HEK293 (cell line): ENCODE measurements at regions not wholly inside any gene's neighbourhood (a gene's known extent, or its start where the extent isn't known, plus 50 kb on each side); places are given as distances from the start of the nearest gene placed in this dataset.

Source experiments
- CTCF ChIA-PET: fragments of 350-600 bp; formaldehyde crosslinking; extraction: SDS; loops from one replicate; lab custom pipeline; 2021; ENCODE audit warnings: antibody characterized with exemption; lab: Yijun Ruan, JAX
- POLR2A ChIA-PET: fragments of 300-600 bp; formaldehyde crosslinking; extraction: SDS; loops from one replicate; lab custom pipeline; 2020; ENCODE audit warnings: antibody characterized with exemption, inconsistent platforms; lab: Yijun Ruan, JAX
- H3K27ac ChIP-seq: fragments of 200-500 bp; sonication (Bioruptor generic); 2 replicates; pipeline ENCODE4 v1.5.1; 2014; ENCODE audit warnings: low read depth, low read length, control low read depth, inconsistent platforms; ENCODE audit errors: extremely low read depth
- H3K36me3 ChIP-seq, 2 experiments: fragments of 200-500 bp in 1 of 2; sonication (Bioruptor generic) in 1 of 2; 1 replicate in 1 of 2; 2 replicates in 1 of 2; pipeline ENCODE4 v1.5.1; 2014 to 2017; ENCODE audit warnings: inconsistent platforms in 2 of 2, low read length in 2 of 2; ENCODE audit not compliant: control insufficient read depth in 2 of 2, insufficient read depth in 1 of 2
- H3K4me1 ChIP-seq: fragments of 200-500 bp; sonication (Bioruptor generic); 2 replicates; pipeline ENCODE4 v1.5.1; 2014; ENCODE audit warnings: mild to moderate bottlenecking, low read length, inconsistent platforms; ENCODE audit not compliant: control insufficient read depth, insufficient read depth
- H3K4me3 ChIP-seq: 2 replicates; pipeline ENCODE4 v1.5.1; 2011; ENCODE audit warnings: low read depth, mild to moderate bottlenecking, control low read depth, low read length, moderate library complexity
- H3K9me3 ChIP-seq: fragments of 200-500 bp; sonication (Bioruptor generic); 2 replicates; pipeline ENCODE4 v1.5.1; 2014; ENCODE audit warnings: low read depth, low read length, inconsistent platforms; ENCODE audit not compliant: control insufficient read depth, insufficient read depth
- GLIS1 ChIP-seq: fragments of 450-650 bp; formaldehyde crosslinking; IDR thresholded peaks from 2 replicates; pipeline ENCODE4 v1.5.1; 2016; ENCODE audit warnings: missing biosample characterization, missing genetic modification characterization
- IKZF3 ChIP-seq: fragments of 450-650 bp; IDR thresholded peaks from 2 replicates; pipeline ENCODE4 v1.5.0; 2018; ENCODE audit warnings: missing biosample characterization, mild to moderate bottlenecking, missing genetic modification characterization, moderate library complexity
- KLF1 ChIP-seq: fragments of 450-650 bp; formaldehyde crosslinking; IDR thresholded peaks from 2 replicates; pipeline ENCODE4 v1.5.1; 2016; ENCODE audit warnings: missing biosample characterization, missing genetic modification characterization
- KLF10 ChIP-seq: fragments of 450-650 bp; IDR thresholded peaks from 2 replicates; pipeline ENCODE4 v1.5.1; 2018; ENCODE audit warnings: missing biosample characterization, mild to moderate bottlenecking, missing genetic modification characterization
- KLF9 ChIP-seq: fragments of 450-650 bp; formaldehyde crosslinking; IDR thresholded peaks from 2 replicates; pipeline ENCODE4 v1.5.1; 2016; ENCODE audit warnings: missing biosample characterization, missing genetic modification characterization, low read depth
- ZNF114 ChIP-seq: fragments of 450-650 bp; formaldehyde crosslinking; IDR thresholded peaks from 2 replicates; pipeline ENCODE4 v1.5.0; 2017; ENCODE audit warnings: missing biosample characterization, missing genetic modification characterization
- ZNF157 ChIP-seq: fragments of 450-650 bp; formaldehyde crosslinking; IDR thresholded peaks from 2 replicates; pipeline ENCODE4 v1.5.1; 2016; ENCODE audit warnings: missing biosample characterization, missing genetic modification characterization
- ZNF223 ChIP-seq: fragments of 450-650 bp; formaldehyde crosslinking; IDR thresholded peaks from 2 replicates; pipeline ENCODE4 v1.5.1; 2016; ENCODE audit warnings: missing biosample characterization, missing genetic modification characterization
- ZNF37A ChIP-seq: fragments of 450-650 bp; IDR thresholded peaks from 2 replicates; pipeline ENCODE4 v1.5.1; 2018; ENCODE audit warnings: missing biosample characterization, missing genetic modification characterization
- ZNF391 ChIP-seq: fragments of 450-650 bp; formaldehyde crosslinking; IDR thresholded peaks from 2 replicates; pipeline ENCODE4 v1.5.1; 2016; ENCODE audit warnings: low read depth, missing biosample characterization, missing genetic modification characterization, borderline replicate concordance
- ZNF549 ChIP-seq: fragments of 450-650 bp; IDR thresholded peaks from 2 replicates; pipeline ENCODE4 v1.5.1; 2018; ENCODE audit warnings: missing biosample characterization, missing genetic modification characterization, mild to moderate bottlenecking, inconsistent platforms, moderate library complexity
- ZNF561 ChIP-seq: fragments of 450-650 bp; IDR thresholded peaks from 2 replicates; pipeline ENCODE4 v1.5.1; 2018; ENCODE audit warnings: missing biosample characterization, missing genetic modification characterization, borderline replicate concordance
- ZNF621 ChIP-seq: fragments of 450-650 bp; formaldehyde crosslinking; IDR thresholded peaks from 2 replicates; pipeline ENCODE4 v1.5.1; 2017; ENCODE audit warnings: missing biosample characterization, missing genetic modification characterization
- ZNF654 ChIP-seq: fragments of 450-650 bp; formaldehyde crosslinking; IDR thresholded peaks from 2 replicates; pipeline ENCODE4 v1.5.1; 2016; ENCODE audit warnings: low read depth, missing biosample characterization, missing genetic modification characterization
- ZNF768 ChIP-seq: fragments of 450-650 bp; formaldehyde crosslinking; IDR thresholded peaks from 2 replicates; pipeline ENCODE4 v1.5.1; 2018; ENCODE audit warnings: missing biosample characterization, mild to moderate bottlenecking, missing genetic modification characterization
- ZNF777 ChIP-seq: fragments of 450-650 bp; formaldehyde crosslinking; IDR thresholded peaks from 2 replicates; pipeline ENCODE4 v1.5.1; 2017; ENCODE audit warnings: missing biosample characterization, missing genetic modification characterization, borderline replicate concordance
- ZNF843 ChIP-seq: fragments of 450-650 bp; formaldehyde crosslinking; IDR thresholded peaks from 2 replicates; pipeline ENCODE4 v1.5.1; 2016; ENCODE audit warnings: missing biosample characterization, missing genetic modification characterization
- TF ChIP-seq, protein P1 (sequence below): fragments of 450-650 bp; formaldehyde crosslinking; IDR thresholded peaks from 2 replicates; pipeline ENCODE4 v1.5.1; 2016; ENCODE audit warnings: missing biosample characterization, missing genetic modification characterization
- TF ChIP-seq, protein P2 (sequence below): fragments of 450-650 bp; formaldehyde crosslinking; conservative IDR thresholded peaks from 2 replicates; pipeline ENCODE4 v1.5.1; 2016; ENCODE audit warnings: low read depth, missing biosample characterization, missing genetic modification characterization
- TF ChIP-seq, protein P3 (sequence below): fragments of 450-650 bp; formaldehyde crosslinking; IDR thresholded peaks from 2 replicates; pipeline ENCODE4 v1.5.1; 2016; ENCODE audit warnings: missing biosample characterization, missing genetic modification characterization
- TF ChIP-seq, protein P4 (sequence below): fragments of 450-650 bp; formaldehyde crosslinking; IDR thresholded peaks from 2 replicates; pipeline ENCODE4 v1.5.1; 2016; ENCODE audit warnings: missing biosample characterization, missing genetic modification characterization
- TF ChIP-seq, protein P5 (sequence below): fragments of 450-650 bp; formaldehyde crosslinking; IDR thresholded peaks from 2 replicates; pipeline ENCODE4 v1.5.1; 2017; ENCODE audit warnings: missing biosample characterization, missing genetic modification characterization
- TF ChIP-seq, protein P6 (sequence below): IDR thresholded peaks from 2 replicates; pipeline ENCODE4 v1.6.1; 2011; ENCODE audit warnings: mild to moderate bottlenecking, low read depth, low read length, borderline replicate concordance

DNA sequence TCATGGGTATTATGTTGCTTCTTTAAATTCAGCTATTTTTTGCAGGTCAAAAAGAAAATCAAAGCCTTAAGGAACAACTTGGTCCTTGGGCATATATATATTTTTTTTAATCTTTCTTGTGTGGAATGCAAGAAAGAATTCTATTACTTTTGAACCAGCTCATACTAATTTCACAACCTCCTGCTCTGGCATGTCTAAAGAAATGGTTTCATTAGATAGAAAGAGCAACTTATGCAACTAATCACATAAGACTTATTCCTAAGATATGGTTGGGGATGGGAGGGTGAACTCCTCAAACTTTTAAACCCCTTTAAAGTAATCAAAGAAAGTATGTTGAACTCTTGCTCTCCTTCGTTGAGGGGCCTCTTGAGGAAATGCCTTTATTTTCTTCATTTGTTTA is 114.9 kb downstream of the GMNC start (continued):
- TF ChIP-seq, protein P1, sequence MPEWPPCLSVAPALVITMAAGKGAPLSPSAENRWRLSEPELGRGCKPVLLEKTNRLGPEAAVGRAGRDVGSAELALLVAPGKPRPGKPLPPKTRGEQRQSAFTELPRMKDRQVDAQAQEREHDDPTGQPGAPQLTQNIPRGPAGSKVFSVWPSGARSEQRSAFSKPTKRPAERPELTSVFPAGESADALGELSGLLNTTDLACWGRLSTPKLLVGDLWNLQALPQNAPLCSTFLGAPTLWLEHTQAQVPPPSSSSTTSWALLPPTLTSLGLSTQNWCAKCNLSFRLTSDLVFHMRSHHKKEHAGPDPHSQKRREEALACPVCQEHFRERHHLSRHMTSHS (tag by site-specific recombination) = no peak
- TF ChIP-seq, protein P2, sequence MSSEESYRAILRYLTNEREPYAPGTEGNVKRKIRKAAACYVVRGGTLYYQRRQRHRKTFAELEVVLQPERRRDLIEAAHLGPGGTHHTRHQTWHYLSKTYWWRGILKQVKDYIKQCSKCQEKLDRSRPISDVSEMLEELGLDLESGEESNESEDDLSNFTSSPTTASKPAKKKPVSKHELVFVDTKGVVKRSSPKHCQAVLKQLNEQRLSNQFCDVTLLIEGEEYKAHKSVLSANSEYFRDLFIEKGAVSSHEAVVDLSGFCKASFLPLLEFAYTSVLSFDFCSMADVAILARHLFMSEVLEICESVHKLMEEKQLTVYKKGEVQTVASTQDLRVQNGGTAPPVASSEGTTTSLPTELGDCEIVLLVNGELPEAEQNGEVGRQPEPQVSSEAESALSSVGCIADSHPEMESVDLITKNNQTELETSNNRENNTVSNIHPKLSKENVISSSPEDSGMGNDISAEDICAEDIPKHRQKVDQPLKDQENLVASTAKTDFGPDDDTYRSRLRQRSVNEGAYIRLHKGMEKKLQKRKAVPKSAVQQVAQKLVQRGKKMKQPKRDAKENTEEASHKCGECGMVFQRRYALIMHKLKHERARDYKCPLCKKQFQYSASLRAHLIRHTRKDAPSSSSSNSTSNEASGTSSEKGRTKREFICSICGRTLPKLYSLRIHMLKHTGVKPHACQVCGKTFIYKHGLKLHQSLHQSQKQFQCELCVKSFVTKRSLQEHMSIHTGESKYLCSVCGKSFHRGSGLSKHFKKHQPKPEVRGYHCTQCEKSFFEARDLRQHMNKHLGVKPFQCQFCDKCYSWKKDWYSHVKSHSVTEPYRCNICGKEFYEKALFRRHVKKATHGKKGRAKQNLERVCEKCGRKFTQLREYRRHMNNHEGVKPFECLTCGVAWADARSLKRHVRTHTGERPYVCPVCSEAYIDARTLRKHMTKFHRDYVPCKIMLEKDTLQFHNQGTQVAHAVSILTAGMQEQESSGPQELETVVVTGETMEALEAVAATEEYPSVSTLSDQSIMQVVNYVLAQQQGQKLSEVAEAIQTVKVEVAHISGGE (tag by site-specific recombination) = no peak
- TF ChIP-seq, protein P3, sequence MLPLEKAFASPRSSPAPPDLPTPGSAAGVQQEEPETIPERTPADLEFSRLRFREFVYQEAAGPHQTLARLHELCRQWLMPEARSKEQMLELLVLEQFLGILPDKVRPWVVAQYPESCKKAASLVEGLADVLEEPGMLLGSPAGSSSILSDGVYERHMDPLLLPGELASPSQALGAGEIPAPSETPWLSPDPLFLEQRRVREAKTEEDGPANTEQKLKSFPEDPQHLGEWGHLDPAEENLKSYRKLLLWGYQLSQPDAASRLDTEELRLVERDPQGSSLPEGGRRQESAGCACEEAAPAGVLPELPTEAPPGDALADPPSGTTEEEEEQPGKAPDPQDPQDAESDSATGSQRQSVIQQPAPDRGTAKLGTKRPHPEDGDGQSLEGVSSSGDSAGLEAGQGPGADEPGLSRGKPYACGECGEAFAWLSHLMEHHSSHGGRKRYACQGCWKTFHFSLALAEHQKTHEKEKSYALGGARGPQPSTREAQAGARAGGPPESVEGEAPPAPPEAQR = no peak
- TF ChIP-seq, all 188 proteins: peak for 0

DNA sequence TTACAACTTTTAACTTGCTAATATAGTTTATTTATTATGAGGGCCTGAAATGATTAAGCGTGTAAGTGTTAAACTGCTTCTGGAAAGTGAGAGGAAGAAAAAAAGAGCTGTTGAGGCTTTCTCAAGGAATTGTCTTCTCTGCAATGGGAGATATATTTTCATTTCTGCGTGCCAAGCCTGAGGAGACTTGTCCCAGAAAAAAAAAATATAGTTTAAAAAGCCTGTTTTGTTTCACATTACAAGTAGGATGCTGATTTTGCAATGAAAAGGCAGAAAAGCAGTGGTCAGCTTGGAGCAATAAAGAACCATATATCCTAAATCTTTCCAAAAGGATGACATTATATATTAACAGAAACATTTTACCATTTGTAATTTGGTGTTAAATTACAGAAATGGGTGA is 115.5 kb downstream of the GMNC start:
- no peaks in the 10 kb centered on the region for H3K4me1 ChIP-seq
- ChIA-PET POLR2A (no interaction called here), CTCF (interaction anchor here (0.6 to 1.2 kb wide), 2 partner anchors 46 to 63 kb away, joined by 3 to 4 read pairs; no protein-coding TSS in a partner anchor)
- no peak overlapping the region for H3K4me3 ChIP-seq
- H3K36me3 ChIP-seq = no peaks in the 10 kb centered on the region
- H3K27ac ChIP-seq = no peak overlapping the region
- no peak for TF ChIP-seq ZNF549 (tag by site-specific recombination)
- no peak for TF ChIP-seq ZNF654 (tag by site-specific recombination)
- TF ChIP-seq IKZF3 (tag by site-specific recombination) = no peak
- no peak for TF ChIP-seq ZNF391 (tag by site-specific recombination)
- TF ChIP-seq KLF10 = no peak
- no peak for TF ChIP-seq ZNF843 (tag by site-specific recombination)
- TF ChIP-seq ZNF37A (tag by site-specific recombination) = no peak
- TF ChIP-seq ZNF768 = no peak
- no peak for TF ChIP-seq KLF9 (tag by site-specific recombination)
- no peak for TF ChIP-seq KLF1 (tag by site-specific recombination)
- TF ChIP-seq, all 188 proteins: peak for 0
- H3K9me3 ChIP-seq = no peaks in the 10 kb centered on the region

DNA sequence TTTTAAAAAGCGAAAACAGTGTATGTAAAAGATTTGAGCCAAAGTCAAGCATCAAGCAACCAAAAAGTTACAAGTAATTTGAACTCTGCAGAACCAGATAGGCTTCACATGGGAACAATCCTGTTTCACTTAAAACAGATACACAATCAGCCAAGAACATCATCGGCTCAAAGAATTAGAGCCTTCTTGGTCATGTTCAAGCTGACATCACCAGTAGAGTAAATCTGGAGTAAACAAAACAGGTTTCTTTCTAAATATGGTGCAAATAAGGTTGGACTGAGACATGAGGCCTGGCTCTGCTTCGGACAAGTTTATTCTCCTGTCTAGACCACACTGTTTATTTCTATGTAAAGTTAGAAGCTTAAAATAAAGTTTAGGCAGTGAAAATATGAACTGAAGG is 116.0 kb downstream of the GMNC start:
- no peak overlapping the region for H3K4me3 ChIP-seq
- POLR2A ChIA-PET = no interaction called here
- H3K4me1 ChIP-seq = no peaks in the 10 kb centered on the region
- H3K27ac ChIP-seq = no peak overlapping the region
- CTCF ChIA-PET = interaction anchor here (0.6 to 1.2 kb wide), 2 partner anchors 45 to 64 kb away, joined by 3 to 4 read pairs; no protein-coding TSS in a partner anchor
- no peaks in the 10 kb centered on the region for H3K9me3 ChIP-seq
- no peaks in the 10 kb centered on the region for H3K36me3 ChIP-seq
- TF ChIP-seq ZNF114 (tag by site-specific recombination) (no peak), ZNF223 (no peak), GLIS1 (tag by site-specific recombination) (no peak), ZNF561 (tag by site-specific recombination) (no peak), ZNF777 (tag by site-specific recombination) (no peak), ZNF621 (tag by site-specific recombination) (no peak), ZNF157 (tag by site-specific recombination) (no peak)
- TF ChIP-seq, protein P4, sequence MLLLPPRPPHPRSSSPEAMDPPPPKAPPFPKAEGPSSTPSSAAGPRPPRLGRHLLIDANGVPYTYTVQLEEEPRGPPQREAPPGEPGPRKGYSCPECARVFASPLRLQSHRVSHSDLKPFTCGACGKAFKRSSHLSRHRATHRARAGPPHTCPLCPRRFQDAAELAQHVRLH (tag by site-specific recombination) = no peak
- TF ChIP-seq, protein P5, sequence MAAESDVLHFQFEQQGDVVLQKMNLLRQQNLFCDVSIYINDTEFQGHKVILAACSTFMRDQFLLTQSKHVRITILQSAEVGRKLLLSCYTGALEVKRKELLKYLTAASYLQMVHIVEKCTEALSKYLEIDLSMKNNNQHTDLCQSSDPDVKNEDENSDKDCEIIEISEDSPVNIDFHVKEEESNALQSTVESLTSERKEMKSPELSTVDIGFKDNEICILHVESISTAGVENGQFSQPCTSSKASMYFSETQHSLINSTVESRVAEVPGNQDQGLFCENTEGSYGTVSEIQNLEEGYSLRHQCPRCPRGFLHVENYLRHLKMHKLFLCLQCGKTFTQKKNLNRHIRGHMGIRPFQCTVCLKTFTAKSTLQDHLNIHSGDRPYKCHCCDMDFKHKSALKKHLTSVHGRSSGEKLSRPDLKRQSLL (tag by site-specific recombination) = no peak
- TF ChIP-seq, protein P6, sequence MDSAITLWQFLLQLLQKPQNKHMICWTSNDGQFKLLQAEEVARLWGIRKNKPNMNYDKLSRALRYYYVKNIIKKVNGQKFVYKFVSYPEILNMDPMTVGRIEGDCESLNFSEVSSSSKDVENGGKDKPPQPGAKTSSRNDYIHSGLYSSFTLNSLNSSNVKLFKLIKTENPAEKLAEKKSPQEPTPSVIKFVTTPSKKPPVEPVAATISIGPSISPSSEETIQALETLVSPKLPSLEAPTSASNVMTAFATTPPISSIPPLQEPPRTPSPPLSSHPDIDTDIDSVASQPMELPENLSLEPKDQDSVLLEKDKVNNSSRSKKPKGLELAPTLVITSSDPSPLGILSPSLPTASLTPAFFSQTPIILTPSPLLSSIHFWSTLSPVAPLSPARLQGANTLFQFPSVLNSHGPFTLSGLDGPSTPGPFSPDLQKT = no peak
